GM19324 (cell line): ENCODE measurements at regions not wholly inside any gene's neighbourhood (a gene's known extent, or its start where the extent isn't known, plus 50 kb on each side); places are given as distances from the start of the nearest gene placed in this dataset.

Experiments
- ATAC-seq: cut with Tn5 transposase; IDR thresholded peaks from one replicate; pipeline ENCODE4 v1.9.1; 2021; ENCODE audit warnings: mild to moderate bottlenecking, moderate library complexity; ENCODE audit not compliant: unreplicated experiment, low FRiP score

DNA sequence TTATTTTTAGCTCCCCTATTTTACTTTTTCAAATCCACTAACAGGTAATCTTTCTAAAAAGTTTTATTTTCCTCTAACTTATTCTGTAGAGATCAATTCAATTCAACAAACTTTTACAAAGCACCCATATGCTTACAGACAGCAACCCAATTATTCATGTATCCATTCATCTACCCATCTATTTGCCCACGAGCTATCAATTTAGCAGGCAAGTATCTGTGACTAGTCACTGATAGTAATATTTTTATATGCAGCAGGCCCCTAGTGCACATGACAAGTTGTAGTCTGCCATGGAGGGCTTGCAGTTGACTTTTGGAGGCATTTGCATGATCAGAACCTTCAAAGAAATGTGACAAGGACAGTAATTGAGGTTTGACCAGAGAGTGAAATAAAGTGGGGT lies 753.2 kb upstream of the TENM4 start:
- no peak for ATAC-seq

DNA sequence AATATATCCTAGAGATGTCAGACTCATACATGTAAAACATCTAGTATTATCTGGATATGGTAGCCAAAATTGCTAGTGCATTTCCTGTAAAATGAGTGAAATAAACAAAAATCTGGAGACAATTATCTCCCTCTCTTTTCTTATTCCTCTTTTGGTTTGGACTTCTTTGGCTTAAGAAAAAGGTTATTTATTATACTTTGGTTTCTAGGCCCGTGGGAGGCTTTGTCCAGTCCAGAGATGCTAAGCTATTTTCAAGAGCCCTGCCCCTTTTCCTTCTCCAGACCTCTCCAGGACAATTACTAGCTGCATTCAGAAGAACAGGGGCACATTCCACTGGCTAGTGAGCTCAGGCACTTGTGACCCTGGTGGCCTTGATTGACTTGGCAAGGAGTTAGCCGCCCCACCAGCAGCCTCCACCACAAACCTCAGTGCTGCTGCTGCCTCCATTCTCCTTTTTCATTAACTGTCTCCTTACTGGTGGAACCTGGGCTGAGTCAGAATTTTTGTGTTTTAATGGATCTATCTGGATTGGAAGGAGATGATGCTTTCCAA lies 747.3 kb upstream of the TENM4 start:
- no peak for ATAC-seq

DNA sequence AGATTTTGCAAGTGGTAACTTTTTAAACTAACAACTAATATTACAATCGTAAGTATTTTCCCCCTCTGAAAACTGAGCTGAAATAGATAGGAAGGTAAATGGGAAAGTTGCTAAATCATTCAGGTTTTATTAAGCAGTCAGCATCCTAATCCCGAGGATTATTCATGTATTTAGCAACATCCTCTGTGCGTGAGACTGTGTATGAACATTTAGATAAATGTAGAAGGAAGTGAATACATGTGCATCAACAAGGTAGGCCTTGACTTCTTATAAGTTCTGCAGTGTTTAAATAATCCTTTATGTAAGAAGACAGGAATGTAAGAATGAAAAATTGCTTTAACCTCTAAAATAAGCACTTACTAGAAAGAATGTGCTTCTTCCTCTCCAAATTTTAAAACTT lies 745.9 kb upstream of the TENM4 start:
- ATAC-seq, result no peak

DNA sequence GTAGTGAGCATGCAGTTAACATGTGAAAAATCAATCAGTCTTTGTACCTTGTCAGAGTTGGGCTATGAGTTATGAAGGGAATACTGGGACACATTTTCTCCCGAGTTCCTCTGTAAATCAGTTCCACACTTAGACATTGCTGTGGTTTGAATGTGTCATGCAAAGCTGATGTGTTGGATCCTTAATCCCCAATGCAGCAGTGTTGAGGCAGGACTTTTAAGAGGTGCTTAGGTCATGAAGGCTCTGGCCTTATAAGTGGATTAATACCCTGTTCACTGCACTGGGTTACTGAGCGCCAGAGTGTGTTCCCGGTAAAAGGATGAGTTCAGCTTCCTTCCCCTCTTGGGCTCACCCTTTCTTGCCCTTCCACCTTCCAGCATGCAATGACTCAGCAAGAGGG lies 742.1 kb upstream of the TENM4 start:
- no peak for ATAC-seq

DNA sequence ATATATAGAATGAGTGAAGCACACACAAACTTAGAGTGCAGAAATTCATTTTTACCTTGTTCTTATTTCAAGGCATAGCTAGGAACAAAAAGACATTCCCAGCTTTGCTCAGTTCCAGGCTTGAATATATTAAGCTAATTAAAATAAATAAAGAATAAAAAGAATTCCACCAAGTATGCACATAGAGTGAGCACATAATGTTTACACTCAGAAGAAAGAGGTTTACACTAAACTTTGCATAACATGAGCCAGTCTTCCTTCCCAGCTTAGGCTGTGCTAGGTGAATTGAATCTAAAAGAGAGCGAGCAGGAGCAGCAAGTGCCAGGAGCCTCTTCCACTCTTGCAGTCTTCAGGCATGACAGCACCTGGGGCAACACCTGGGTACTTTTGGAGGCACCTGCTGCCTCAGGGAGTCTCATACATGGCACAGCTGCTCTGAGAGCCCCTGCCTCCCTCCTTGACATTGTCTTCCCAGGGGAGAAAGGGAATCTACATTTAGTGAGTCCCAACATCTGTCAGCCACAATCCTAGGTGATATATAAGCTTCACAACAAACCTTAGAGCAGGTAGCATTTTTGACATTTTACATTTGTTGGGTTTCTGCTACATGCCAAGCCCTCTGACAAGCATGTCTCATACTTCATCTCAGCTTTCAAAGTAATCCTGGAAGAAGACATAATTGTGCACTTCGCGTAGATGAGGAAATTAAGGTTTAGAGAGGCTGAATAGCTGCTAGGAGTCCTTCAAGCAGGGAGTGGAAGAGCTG lies 732.7 kb upstream of the TENM4 start:
- no peak for ATAC-seq

DNA sequence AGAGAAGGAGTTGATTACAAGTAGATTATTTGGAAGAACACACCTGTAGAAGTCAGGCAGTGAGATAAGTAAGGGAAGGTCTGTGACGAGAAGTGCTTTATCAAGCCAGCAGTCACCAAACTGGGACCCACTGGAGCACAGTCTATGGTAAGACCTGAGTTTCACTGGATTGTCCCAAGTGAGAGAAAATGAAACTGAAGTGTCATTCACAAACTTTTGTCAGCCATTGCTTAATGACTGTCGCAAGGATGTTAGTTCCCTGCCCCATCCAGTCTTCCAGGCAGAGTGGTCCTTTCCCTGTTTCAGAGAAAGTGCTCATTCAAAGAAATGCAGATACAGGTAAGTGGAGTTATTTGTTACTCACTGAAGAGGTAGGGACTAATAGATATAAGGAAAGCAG lies 728.0 kb upstream of the TENM4 start:
- ATAC-seq, result no peak

DNA sequence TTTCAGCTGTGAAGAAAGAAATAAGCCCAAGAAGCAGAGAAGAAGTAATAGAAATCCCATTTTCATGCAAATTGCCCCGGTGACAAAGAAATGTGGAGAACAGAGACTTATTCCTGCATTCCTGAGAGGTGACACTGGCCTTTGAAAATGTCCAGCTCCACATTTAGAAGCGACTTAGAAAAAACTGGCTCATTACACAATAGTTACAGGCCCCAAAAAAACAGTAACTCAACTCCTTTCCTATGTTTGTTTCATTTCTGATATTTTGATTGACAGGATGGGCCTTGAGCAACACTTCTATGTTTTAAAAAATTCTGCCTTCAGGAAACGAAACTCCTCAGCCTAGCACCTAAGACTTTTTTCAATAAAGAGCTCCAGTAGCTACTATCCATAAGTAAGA lies 726.9 kb upstream of the TENM4 start:
- no peak for ATAC-seq

DNA sequence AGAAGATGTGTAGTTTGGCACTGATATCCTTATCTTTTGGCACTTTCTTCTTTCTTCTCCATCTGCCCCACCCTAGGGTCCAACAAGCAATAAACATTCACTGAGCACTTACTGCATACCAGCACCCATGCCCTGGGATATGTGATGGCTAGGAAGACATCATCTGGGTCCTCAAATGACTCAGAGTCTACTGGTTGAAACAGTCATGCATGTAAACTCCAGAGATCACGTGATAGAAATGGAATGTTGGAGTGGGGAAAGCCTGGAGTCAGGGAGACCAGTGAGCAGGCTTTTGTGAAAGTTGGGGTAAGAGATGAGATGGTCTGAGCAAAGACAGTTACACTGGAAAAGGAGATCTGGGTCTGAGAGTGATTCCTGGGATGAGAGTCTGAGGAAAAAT lies 724.9 kb upstream of the TENM4 start:
- ATAC-seq, result no peak

DNA sequence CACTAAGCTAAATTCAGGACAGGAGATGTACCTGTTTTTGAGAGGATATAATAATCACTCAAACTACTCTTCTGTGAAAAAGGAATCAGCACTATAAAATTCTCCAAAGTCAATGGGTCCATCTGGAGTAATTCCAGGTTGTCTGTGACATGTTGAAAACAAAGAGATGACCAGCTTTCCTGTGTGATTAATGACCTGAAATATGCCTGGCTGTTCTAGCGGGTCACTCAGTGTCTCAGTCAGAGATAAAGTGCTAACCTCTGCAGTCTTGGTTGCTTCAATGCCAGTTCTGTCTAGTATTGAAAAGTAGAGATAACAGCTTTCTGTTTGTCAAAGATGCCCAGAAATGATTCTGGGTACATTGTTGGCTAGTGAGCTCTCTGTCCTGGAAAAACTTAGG lies 722.6 kb upstream of the TENM4 start:
- ATAC-seq, result no peak

DNA sequence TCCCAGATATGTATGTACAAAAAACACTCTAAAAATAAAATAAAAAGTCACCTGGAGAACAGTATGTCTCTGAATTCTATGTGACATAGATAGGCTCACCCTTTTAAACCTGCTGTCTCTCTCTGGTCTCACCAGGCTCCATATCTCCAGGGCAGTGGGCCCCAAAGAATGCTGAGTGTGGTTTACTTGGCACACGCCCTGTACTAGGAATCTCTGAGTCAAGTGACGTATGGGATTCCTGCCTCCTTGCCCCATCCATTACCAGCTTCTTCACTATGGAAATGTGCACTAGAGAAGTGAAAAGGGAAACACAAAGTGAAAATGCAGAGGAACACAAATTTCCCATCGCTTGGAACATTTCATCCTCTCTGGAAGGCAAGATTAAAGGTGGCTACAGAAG lies 722.2 kb upstream of the TENM4 start:
- no peak for ATAC-seq

DNA sequence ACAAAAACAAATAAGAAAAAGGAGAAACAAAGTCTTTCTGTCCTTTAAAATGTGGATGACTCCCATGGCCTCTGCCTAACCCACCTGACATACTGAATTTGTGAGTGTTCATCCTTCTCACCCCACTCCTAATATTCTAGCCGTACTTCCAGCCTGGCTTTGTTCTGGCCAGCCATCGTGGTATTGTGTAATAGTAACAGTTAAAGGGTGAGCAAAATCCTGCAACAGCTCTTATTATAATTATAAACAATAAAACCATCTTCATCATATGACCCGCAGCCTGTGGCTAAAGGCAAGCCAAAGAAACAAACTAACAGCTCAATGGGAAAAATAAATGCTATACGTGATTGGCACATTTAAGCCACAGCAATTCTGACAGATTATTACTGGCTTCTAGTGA lies 721.6 kb upstream of the TENM4 start:
- no peak for ATAC-seq

DNA sequence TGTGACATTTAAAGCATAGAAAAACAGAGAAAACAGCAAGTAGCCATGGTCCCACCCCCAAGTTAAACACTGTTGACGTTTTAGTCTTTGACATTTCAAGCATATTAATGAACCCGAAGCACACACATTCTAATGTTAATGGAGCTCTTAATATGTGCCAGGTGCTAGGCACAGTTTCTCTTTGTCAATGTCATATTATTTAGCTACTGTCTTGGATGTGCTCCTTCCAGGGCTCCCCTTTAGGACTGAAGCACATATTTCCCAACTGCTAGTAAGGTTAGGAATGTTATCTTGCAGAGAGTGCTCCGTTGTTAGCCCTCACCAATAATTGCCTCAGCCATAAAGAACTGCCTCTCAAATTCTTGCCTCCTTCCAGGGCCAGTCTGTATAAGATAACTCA lies 716.6 kb upstream of the TENM4 start:
- ATAC-seq, result no peak

DNA sequence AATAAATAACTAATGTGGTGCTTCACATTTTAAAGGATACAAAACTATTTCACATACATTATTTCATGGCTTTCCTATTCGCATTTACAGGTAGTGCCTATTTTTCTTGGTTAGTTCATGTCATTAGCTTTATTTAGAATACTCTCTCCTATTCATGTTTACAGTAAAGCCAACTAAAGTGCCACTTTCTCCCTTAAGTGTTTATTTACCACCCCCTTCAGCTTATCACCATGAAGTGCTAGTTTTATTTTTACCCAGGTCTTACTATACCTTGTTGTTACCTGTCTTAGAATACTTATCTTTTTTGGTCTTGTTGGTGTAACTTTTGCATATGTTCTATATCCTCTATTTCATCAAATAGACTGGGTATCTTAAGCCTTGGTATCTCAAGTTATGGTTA lies 715.2 kb upstream of the TENM4 start:
- no peak for ATAC-seq

DNA sequence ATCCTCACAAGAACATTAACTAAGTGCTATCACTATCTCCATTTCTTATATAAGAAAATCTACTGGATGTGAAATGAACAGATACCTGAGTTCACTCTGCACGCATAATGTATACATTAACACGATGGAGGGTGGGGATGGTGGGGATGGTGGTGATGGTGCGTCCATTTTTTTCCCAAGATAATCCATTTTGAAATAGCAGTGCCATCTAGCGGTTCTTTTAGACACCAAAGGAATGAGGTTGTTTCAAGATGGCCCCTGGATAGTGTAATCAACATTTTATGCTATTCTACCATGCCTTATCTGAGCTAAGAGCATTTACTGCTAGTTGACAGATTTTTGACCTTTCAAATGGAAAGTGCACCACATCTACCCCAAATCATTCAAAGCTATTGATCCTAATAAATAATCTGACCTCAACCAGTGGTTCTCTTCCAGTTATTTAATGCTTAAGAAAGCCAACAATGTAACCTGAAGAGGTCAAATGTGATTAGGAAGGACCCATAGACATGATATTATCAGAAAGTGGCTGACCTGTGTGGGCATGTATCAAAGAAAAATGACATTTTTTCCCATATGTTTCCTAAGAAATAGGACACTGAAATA lies 714.7 kb upstream of the TENM4 start:
- no peak for ATAC-seq

DNA sequence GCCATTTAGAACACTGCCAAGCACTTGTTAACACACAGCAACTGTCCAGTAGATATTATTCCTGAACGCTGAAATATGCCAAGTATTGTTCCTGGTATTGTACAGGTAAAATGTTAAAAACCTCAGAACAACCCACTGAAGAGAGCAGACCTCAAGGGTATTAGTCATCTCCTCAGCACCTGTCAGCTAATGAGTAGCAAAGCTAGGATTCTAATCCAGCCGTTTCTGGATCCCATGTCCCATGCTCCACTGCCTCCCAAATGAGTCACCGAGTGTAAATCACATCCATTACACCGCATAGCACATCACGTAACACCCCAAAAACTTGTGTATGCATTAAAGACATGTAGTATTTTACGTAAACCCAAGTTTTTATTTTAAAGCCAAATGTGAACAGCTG lies 705.4 kb upstream of the TENM4 start:
- no peak for ATAC-seq

DNA sequence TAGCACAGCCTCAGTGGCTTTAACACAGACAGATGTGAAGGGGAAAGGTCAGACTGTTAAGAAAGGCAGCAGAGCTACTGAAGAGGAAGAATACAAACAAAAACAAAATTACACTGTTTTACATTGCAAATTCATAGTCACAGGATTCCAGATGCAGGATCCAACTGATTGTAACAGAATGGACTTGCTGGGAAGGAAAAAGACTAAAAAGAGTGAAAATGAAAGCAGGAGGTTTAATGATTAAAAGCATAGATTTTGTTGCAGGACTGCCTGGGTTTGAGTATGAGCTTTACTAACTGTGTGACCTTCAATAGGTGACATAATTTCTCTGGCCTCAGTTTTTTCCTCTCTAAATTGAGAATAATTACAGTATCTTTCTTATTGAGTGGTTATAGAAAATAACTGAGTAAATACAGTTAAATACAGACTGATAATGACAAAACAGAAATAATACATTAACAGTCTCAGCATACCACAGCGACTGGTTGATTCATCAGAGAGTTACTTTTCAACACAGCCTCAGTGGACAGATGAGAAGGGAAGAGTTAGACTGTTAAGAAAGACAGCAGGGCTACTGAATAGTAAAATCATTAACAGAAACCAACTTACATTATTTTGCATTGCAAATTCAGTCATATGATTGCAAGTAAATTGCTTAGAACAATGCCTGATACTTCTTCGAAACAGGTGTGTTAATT lies 704.2 kb upstream of the TENM4 start:
- peak; percentile 52 for ATAC-seq

DNA sequence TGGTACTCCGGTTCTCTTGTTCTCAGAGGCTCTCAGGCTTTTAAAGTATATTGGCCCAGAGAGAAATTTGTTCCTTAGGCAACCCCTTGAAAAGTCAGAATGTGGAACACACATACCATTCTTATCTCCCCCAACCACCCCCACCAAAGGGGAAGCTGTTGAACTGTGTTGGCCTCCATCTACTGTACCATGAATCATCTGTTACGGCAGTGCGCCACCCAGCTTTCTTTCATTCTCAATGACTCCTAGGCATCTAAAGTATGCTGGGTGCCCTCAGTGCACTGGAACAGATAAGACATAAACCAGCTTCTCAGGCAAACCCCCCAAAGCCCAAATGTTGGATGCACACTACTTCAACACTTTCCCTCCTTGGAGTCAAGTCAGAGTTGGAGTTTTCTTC lies 696.2 kb upstream of the TENM4 start:
- ATAC-seq, result no peak

DNA sequence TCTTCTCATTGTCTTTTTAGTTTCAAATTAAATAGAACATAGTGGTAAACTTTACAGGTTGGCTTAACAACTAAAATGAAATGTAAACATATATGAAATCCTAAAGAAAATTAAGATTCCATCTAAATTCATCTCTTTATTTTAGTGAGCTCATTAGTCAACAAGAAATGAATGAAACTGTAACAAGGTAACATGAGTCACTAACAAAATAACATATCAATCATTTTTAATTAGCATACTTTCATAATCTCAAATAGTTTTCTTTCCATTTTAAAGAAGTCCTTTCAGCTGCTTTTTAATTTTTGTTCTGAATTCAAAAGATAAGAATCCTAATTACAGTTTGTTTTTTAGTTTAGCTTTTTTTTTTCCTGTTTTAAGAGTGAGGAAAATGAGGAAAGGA lies 688.6 kb upstream of the TENM4 start:
- no peak for ATAC-seq

DNA sequence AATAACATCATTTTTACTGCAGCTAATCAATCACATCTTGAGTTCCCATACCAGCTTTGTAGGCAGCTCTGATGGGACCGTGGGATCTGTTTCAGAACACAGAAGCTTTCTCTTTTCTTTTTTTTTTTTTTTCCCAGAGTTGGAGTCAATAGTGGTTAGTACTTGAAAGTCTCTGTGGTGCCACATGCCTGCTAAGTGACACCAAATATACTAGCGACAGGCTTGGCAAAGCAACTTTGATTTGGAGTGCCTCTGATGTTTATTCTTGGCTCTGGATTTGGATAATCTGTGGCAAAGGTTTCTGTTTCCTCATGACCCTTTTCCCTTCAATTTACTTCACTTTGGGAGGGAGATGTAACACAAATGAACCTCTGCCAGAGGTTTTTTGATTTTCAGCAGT lies 681.4 kb upstream of the TENM4 start:
- no peak for ATAC-seq

DNA sequence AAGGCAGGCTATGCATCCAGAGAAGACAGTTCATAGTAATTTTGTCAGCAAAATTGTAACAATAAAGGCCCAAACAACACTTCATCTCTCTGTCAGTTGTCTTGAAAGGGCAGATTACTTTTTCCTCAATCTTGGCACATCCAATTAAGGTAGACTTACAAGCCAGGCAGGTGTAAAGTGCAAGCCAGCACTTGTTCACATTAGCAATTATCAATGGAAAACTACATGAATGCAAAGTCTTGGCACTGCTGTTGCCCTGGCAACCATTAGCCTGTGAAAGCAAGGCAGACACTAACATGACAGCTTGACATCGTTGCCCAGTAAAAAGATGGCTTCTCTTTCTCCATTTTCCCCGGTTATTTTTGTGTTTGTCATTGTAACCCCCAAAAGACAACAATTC lies 677.2 kb upstream of the TENM4 start:
- ATAC-seq, result no peak

DNA sequence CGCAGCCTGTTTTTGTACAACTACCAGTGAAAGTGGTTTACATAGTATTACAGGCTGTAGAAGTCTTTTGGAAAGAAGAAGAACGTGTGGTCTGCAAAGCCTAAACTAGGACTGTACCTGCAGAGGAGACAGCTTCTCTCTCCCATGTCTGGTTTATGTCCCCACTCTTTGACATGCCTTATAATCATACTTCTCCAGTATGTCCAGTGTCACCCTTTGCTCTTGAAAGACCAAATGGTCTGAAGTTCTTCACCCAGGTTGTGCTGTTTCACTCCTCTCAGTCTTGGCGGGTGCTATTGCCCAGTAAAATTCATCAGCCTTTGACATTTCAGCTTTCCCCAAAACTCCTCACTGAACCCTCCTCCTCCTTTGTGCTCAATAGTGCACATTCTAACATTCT lies 676.0 kb upstream of the TENM4 start:
- no peak for ATAC-seq

DNA sequence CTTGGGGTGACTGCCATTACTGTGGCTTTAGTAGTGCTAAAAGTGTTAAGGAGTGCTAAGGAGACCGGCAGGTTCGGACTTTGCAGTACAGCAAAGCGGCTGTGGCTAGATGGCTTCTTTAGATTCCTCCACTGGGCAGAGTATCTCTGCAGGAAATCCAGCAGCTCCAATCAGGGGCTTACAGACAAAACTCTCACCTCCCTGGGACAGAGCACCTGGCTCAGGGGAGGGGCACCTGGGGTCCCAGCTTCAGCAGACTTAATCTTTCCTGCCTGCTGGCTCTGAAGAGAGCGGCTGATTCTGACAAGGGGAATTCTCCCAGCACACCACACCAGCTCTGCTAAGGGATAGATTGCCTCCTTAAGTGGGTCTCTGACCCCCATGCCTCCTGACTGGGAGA lies 668.8 kb upstream of the TENM4 start:
- no peak for ATAC-seq
